ENCODE measurements at regions not wholly inside any gene's neighbourhood (a gene's known extent, or its start where the extent isn't known, plus 50 kb on each side); places are given as distances from the start of the nearest gene placed in this dataset.

DNA sequence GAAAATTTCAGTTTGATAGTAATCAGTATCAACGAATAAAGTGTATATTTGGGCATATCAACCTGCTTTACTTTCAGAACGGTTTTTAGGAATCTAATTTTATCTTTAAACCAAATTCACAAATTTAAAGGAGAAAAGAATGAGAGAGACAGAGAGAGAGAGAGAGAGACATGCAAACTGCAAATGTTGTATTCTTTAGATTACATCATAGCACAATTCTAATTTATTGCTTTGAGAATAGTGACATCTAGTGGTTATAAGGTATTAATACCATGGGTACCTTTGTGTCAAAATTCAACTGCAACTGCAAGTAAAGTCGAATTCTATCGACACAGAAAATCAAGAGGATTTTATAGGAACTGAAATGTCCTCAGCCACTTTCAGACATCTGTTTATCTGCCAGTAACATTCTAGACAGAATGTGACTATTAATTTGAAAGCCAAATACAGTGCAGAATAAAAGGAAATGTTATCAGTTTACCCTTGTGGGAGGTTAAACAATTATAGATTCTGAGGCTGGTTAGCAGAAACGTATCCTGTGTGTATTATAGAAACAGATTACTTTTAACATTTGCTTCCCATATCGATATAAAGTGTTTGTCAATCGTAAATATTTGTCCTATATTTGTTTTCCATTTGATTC is 529.8 kb upstream of the VRK2 start:
- Histone ChIP-seq H3K27me3 (ENCODE audit: control insufficient read depth, insufficient read depth, low read length) (no peaks in the 10 kb centered on the region), H3K36me3 (ENCODE audit: control insufficient read depth, insufficient read depth, low read length) (no peaks in the 10 kb centered on the region), H3K4me3 (ENCODE audit: low read depth, low read length) (no peak overlapping the region)
- FAIRE-seq = no peak
- TF ChIP-seq, protein P1, sequence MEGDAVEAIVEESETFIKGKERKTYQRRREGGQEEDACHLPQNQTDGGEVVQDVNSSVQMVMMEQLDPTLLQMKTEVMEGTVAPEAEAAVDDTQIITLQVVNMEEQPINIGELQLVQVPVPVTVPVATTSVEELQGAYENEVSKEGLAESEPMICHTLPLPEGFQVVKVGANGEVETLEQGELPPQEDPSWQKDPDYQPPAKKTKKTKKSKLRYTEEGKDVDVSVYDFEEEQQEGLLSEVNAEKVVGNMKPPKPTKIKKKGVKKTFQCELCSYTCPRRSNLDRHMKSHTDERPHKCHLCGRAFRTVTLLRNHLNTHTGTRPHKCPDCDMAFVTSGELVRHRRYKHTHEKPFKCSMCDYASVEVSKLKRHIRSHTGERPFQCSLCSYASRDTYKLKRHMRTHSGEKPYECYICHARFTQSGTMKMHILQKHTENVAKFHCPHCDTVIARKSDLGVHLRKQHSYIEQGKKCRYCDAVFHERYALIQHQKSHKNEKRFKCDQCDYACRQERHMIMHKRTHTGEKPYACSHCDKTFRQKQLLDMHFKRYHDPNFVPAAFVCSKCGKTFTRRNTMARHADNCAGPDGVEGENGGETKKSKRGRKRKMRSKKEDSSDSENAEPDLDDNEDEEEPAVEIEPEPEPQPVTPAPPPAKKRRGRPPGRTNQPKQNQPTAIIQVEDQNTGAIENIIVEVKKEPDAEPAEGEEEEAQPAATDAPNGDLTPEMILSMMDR (IDR thresholded peaks at IDR 0.05; ENCODE audit: insufficient read depth, low read length, severe bottlenecking) = peak; percentile 33
- peak; percentile 56 for DNase-seq (ENCODE audit: low read depth)

DNA sequence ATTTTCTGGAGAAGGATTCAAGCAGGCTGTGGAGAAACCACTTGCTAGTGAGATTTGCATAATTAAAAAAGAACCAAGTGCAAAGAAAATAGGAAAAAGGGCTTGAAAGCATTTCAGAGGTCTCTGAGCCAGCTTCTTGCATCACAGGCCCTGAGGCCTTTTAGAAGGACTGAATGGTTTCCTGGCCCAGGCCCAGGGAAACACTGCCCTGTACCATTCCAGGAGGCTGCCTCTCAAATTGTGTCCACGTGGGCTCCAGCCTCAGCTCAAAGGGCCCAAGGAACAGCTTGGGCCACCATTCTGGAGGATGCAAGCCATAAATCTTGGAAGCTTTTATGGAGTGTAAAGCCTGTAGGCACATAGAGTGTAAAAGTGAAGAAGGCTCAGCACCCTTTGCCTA is 523.3 kb upstream of the VRK2 start:
- DNase-seq (ENCODE audit: low read depth) (no peak), FAIRE-seq (no peak)
- TF ChIP-seq, protein P1 (IDR thresholded peaks at IDR 0.05; ENCODE audit: insufficient read depth, low read length, severe bottlenecking) = no peak
- Histone ChIP-seq H3K36me3 (ENCODE audit: control insufficient read depth, insufficient read depth, low read length) (no peaks in the 10 kb centered on the region), H3K27me3 (ENCODE audit: control insufficient read depth, insufficient read depth, low read length) (no peaks in the 10 kb centered on the region), H3K4me3 (ENCODE audit: low read depth, low read length) (no peak overlapping the region)

DNA sequence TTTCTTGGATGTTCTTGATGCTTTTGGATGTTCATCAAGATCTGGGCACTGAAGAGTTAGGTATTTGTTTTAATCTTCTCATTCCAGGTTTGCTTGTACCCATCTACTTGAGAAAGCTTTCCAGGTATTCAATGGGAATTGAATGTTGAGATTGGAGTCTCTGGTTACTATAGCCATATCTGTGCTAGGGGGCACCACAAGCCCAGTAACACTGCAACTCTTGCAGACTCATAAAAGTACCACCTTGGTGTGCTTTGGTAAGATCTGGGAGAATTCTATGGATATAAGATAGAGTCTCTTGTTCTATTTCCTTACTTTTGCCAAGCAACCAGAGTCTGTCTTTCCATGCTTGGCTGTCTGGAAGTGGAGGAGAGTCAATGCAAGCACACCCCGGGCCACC is 518.9 kb upstream of the VRK2 start:
- no peaks in the 10 kb centered on the region for H3K36me3 ChIP-seq (ENCODE audit: control insufficient read depth, insufficient read depth, low read length)
- no peaks in the 10 kb centered on the region for H3K27me3 ChIP-seq (ENCODE audit: control insufficient read depth, insufficient read depth, low read length)
- DNase-seq (ENCODE audit: low read depth) (no peak), FAIRE-seq (no peak)
- H3K4me3 ChIP-seq (ENCODE audit: low read depth, low read length) = no peak overlapping the region
- TF ChIP-seq, protein P1 (IDR thresholded peaks at IDR 0.05; ENCODE audit: insufficient read depth, low read length, severe bottlenecking) = no peak

DNA sequence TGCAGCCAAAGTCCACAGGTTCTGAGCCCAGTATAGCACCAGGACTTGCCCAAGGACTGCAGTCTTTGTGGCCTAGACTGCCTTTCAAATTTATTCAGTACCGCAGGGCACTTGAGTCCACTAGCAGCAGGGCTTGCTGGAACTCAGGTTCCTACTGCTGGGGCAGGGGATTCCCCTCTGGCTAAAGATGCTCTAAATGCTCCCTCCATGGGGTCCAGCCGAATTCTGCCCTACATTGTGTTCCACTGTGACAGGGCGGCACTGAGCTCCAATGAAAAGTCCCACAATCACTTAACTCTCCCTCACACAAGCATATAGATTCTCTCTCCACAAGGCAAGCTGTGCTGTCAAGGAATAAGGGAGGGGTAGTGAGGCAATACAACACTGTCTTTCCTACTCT is 518.1 kb upstream of the VRK2 start:
- TF ChIP-seq, protein P1 (IDR thresholded peaks at IDR 0.05; ENCODE audit: insufficient read depth, low read length, severe bottlenecking) = no peak
- DNase-seq (ENCODE audit: low read depth) (no peak), FAIRE-seq (no peak)
- Histone ChIP-seq H3K4me3 (ENCODE audit: low read depth, low read length) (no peak overlapping the region), H3K36me3 (ENCODE audit: control insufficient read depth, insufficient read depth, low read length) (no peaks in the 10 kb centered on the region), H3K27me3 (ENCODE audit: control insufficient read depth, insufficient read depth, low read length) (no peaks in the 10 kb centered on the region)

DNA sequence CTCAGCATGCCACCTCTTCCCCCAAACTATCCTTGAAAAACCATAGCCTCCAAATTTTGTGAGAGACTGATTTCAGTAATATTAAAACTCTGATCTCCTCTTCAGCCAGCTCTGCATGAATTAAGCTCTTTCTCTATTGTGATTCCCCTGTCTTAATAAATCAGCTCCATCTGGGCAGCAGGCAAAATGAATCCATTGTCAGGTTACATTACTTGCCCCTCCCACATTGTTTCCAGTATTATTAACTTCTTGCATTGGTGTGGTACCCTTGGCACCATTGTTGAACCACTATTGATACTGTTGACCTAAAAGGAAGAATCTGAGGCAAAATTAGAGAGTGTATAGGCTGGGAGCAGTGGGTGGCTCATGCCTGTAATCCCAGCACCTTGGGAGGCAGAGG is 512.2 kb upstream of the VRK2 start:
- no peak for DNase-seq (ENCODE audit: low read depth)
- Histone ChIP-seq H3K36me3 (ENCODE audit: control insufficient read depth, insufficient read depth, low read length) (no peaks in the 10 kb centered on the region), H3K27me3 (ENCODE audit: control insufficient read depth, insufficient read depth, low read length) (no peaks in the 10 kb centered on the region), H3K4me3 (ENCODE audit: low read depth, low read length) (no peak overlapping the region)
- TF ChIP-seq, protein P1 (IDR thresholded peaks at IDR 0.05; ENCODE audit: insufficient read depth, low read length, severe bottlenecking) = no peak
- no peak for FAIRE-seq
